Mesothelial cell of epicardium (in vitro differentiated cells): ENCODE measurements at regions not wholly inside any gene's neighbourhood (a gene's known extent, or its start where the extent isn't known, plus 50 kb on each side); places are given as distances from the start of the nearest gene placed in this dataset.

Experiments used
- DNase-seq, 2 experiments: peaks; one replicate each; pipeline ENCODE4 v3.0.0; 2021; ENCODE audit warnings: low spot score in 2 of 2; ENCODE audit not compliant: unreplicated experiment in 2 of 2
- H3K27ac Mint-ChIP-seq: 2 replicates; pipeline ENCODE4 v1.8.0; 2021; ENCODE audit warnings: mixed read lengths
- H3K27me3 Mint-ChIP-seq: 2 replicates; pipeline ENCODE4 v1.8.0; 2021; ENCODE audit warnings: low read depth, mixed read lengths
- H3K36me3 Mint-ChIP-seq: 2 replicates; pipeline ENCODE4 v1.8.0; 2021; ENCODE audit warnings: mixed read lengths
- H3K4me1 Mint-ChIP-seq: 2 replicates; pipeline ENCODE4 v1.8.0; 2021; ENCODE audit warnings: mixed read lengths
- H3K4me3 Mint-ChIP-seq: 2 replicates; pipeline ENCODE4 v1.8.0; 2021; ENCODE audit warnings: mild to moderate bottlenecking, moderate library complexity, mixed read lengths
- H3K9me3 Mint-ChIP-seq: 2 replicates; pipeline ENCODE4 v1.8.0; 2021; ENCODE audit warnings: mixed read lengths
- TF ChIP-seq, protein P1 (sequence below): fragments of 200-600 bp; sonication (generic); IDR thresholded peaks from one replicate; pipeline ENCODE4 v1.5.0; 2021; ENCODE audit warnings: antibody characterized with exemption; ENCODE audit not compliant: unreplicated experiment

GRCh38 chr1:214971071-214971470 lies 111.5 kb upstream of the KCNK2 start:
- peaks cover 19% of the 10 kb centered on the region for H3K27me3 Mint-ChIP-seq
- peaks cover 26% of the 10 kb centered on the region for H3K4me1 Mint-ChIP-seq
- DNase-seq: no peak
- TF ChIP-seq, protein P1, sequence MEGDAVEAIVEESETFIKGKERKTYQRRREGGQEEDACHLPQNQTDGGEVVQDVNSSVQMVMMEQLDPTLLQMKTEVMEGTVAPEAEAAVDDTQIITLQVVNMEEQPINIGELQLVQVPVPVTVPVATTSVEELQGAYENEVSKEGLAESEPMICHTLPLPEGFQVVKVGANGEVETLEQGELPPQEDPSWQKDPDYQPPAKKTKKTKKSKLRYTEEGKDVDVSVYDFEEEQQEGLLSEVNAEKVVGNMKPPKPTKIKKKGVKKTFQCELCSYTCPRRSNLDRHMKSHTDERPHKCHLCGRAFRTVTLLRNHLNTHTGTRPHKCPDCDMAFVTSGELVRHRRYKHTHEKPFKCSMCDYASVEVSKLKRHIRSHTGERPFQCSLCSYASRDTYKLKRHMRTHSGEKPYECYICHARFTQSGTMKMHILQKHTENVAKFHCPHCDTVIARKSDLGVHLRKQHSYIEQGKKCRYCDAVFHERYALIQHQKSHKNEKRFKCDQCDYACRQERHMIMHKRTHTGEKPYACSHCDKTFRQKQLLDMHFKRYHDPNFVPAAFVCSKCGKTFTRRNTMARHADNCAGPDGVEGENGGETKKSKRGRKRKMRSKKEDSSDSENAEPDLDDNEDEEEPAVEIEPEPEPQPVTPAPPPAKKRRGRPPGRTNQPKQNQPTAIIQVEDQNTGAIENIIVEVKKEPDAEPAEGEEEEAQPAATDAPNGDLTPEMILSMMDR: no peak
- H3K27ac Mint-ChIP-seq: no peak overlapping the region
- no peak overlapping the region for H3K4me3 Mint-ChIP-seq
- no peaks in the 10 kb centered on the region for H3K36me3 Mint-ChIP-seq
- no peaks in the 10 kb centered on the region for H3K9me3 Mint-ChIP-seq

GRCh38 chr1:214974002-214974401 lies 108.5 kb upstream of the KCNK2 start:
- peaks cover 25% of the 10 kb centered on the region for H3K27me3 Mint-ChIP-seq

GRCh38 chr1:214976665-214977064 lies 105.9 kb upstream of the KCNK2 start:
- TF ChIP-seq, protein P1: no peak
- Mint-ChIP-seq H3K9me3 (no peaks in the 10 kb centered on the region), H3K4me1 (peaks cover 3% of the 10 kb centered on the region), H3K36me3 (no peaks in the 10 kb centered on the region), H3K4me3 (no peak overlapping the region), H3K27ac (no peak overlapping the region), H3K27me3 (peaks cover 41% of the 10 kb centered on the region)
- DNase-seq: no peak

More at GRCh38 chr1:214974002-214974401, 108.5 kb upstream of the KCNK2 start:
- Mint-ChIP-seq H3K9me3 (no peaks in the 10 kb centered on the region), H3K4me1 (peaks cover 15% of the 10 kb centered on the region), H3K27ac (no peak overlapping the region), H3K36me3 (no peaks in the 10 kb centered on the region), H3K4me3 (no peak overlapping the region)
- TF ChIP-seq, protein P1: no peak
- DNase-seq: no peak

DNA sequence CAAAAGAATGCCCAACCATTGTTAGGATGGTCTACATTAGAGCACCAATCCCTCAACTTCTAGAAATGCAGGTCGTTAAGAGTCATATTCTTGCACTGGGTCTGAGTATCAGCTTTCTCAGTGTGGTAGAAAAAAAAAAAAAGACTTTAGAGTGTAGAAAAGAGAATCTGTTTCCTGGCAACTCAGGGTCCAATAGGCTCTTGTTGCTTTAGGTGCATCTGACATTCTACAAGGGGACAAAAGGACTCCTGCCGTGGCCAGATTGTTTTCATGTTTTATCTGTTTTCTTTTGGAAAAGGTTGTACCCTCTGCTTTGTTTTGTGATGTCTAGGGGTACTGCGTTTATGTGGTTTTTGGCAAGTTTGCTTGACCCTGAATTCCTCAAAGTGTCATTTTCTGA lies 105.4 kb upstream of the KCNK2 start:
- TF ChIP-seq, protein P1: no peak
- no peak for DNase-seq
- H3K27me3 Mint-ChIP-seq: peaks cover 41% of the 10 kb centered on the region
- H3K9me3 Mint-ChIP-seq: no peaks in the 10 kb centered on the region
- H3K4me3 Mint-ChIP-seq: no peak overlapping the region
- no peaks in the 10 kb centered on the region for H3K36me3 Mint-ChIP-seq
- no peak overlapping the region for H3K27ac Mint-ChIP-seq
- H3K4me1 Mint-ChIP-seq: peaks cover 3% of the 10 kb centered on the region

DNA sequence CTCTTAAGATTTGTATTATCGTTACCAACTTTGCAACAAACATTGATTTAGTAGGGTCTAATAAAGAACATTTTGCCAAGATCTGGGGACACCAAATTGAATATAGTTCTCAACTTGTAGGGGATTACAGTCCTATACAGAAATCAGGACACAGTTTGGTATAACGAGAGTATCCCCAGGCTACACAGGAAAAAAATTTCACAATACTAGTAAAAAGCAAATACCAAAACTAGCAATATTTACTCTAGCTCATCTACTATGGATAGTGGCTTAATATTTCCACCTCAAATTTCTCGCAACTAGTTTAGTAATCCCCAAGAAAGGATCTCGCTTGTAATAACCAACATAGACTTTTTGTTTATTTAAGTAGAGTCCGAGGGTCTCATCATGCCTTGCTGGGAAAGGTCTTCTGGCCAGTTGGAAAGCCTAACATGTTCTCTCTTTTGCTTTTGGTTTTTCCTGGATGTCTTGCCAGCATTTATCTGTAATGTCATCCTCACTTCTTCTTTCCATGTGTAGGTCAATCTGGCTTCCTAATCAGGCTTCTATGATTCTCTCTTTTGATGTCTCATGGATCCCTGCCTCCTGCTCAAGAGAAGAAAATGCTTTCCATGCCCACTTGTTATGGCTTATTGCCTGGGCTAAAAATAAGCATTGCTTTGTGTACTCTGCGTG lies 104.7 kb upstream of the KCNK2 start:
- Mint-ChIP-seq H3K4me1 (peaks cover 4% of the 10 kb centered on the region), H3K9me3 (no peaks in the 10 kb centered on the region)

More for the DNA sequence above, 104.7 kb upstream of the KCNK2 start:
- TF ChIP-seq, protein P1: no peak
- no peak overlapping the region for H3K27ac Mint-ChIP-seq
- no peak for DNase-seq
- H3K27me3 Mint-ChIP-seq: peaks cover 41% of the 10 kb centered on the region
- H3K4me3 Mint-ChIP-seq: no peak overlapping the region
- H3K36me3 Mint-ChIP-seq: no peaks in the 10 kb centered on the region
